ENCODE measurements at regions not wholly inside any gene's neighbourhood (a gene's known extent, or its start where the extent isn't known, plus 50 kb on each side); places are given as distances from the start of the nearest gene placed in this dataset.
"Not testable (repeated sequence)": the region's sequence is repeated elsewhere in the genome, so short reads cannot be mapped to it uniquely, and the experiment has no call there.

DNA sequence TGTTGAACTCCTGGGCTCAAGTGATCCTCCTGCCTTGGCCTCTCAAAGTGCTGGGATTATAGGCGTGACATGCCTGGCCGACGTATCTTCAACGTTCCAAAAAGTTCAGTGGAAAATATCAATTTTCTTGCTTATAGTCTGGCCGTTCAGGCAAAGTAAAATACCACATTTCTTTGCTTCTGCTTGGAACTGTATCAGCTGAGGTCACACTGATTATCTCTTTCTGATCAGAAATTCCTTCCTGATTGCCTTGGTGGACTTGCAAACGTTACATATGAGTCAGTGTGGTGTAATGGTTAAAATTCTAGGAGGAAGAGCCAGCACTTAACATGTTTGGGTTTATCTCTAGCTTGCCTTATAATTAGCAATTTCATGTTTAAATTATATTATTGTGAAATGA lies 189.5 kb upstream of the VKORC1L1 start:
- not testable (repeated sequence) for TF ChIP-seq POLR2A (IDR thresholded peaks at IDR 0.05; ENCODE audit: low read length); GATA1 (IDR thresholded peaks at IDR 0.05; ENCODE audit: low read depth, low read length)
